ENCODE measurements at regions not wholly inside any gene's neighbourhood (a gene's known extent, or its start where the extent isn't known, plus 50 kb on each side); places are given as distances from the start of the nearest gene placed in this dataset.

- TF ChIP-seq CTCF (conservative IDR thresholded peaks at IDR 0.05) (no peak), ZFX (IDR thresholded peaks at IDR 0.05) (no peak)
Measured at GRCh38 chr3:26106228-26106627, 316.3 kb downstream of the OXSM start.
